TTC549 (cell line): ENCODE measurements at regions not wholly inside any gene's neighbourhood (a gene's known extent, or its start where the extent isn't known, plus 50 kb on each side); places are given as distances from the start of the nearest gene placed in this dataset.
A peak's percentile ranks its signal among the peaks of the same experiment; 100 is the strongest.
"Not testable (repeated sequence)": the region's sequence is repeated elsewhere in the genome, so short reads cannot be mapped to it uniquely, and the experiment has no call there.

Experiments used
- FAIRE-seq: peaks from 2 replicates; lab custom pipeline; 2012; peaks lifted over from hg19 to GRCh38; lab: Jason Lieb, UNC

DNA sequence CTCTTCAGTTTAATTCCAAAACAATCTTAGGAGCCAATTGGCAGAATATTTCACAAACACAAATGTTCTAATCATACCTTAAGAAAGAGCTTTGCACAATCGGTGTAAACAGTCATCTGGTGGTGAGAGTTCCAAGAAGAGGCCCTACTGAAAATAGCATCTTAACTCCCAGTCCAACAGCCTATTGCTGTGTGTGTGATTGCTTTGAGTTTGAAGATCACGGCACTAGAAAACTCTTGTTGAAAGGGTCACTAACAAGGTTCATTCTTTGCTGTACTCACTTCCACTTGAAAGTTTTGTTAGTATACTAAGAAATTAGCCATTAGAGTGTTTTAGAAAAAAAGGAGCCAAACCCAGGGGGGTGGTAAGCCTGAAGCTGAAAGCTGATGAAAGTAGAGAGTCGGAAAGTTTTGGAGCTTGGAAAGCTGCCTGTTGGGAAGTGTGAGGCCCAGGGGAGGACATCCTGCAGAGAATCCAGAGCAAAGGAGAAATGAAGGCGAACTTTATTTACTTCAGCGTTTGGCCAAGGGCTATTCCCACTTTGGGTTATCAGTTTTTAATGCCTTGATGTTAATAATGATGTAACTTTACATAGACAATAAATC, 180.3 kb upstream of the GHR start:
- FAIRE-seq, result no peak

DNA sequence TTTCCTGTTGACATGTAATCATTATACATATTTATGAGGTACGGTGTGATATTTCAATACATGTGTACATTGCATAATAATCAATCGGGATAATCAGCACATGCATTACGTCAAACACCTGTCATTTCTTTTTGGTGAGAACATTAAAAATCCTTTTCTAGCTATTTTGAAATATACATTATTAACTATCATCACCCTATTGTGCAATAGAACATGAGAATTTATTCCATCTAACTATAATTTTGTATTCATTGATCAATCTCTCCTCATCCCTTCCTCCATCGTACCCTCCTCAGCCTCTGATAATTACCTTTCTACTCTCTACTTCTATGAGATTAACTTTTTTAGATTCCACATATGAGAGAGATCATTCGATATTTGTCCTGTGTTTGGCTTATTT, 170.9 kb upstream of the GHR start:
- no peak for FAIRE-seq

DNA sequence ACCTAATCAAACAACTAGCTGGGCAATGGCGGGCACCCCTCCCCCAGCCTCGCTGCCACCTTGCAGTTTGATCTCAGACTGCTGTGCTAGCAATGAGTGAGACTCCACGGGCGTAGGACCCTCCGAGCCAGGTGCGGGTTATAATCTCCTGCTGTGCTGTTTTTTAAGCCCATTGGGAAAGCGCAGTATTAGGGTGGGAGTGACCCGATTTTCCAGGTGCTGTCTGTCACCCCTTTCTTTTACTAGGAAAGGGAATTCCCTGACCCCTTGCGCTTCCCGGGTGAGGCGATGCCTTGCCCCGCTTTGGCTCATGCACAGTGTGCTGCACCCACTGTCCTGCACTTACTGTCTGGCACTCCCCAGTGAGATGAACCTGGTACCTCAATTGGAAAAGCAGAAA, 163.3 kb upstream of the GHR start:
- FAIRE-seq, result not testable (repeated sequence)

DNA sequence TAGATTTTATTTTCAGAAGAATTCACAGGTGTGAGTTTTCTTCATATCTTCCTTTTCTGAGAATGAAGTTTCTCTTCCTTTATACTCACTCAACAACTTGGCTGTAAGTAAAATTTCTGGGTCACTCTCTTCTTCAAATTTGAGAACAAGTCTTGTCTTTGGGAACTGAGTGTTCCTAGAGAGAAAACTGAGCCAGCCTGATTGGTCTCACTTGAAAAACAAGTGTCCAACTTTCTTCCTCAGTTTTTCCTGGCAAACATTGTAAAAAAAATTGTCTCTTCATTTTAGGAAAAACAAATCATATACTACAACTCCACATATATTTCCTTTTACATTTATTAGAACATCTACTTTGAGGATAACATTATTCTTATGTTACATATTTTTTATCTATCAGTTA, 156.1 kb upstream of the GHR start:
- no peak for FAIRE-seq

DNA sequence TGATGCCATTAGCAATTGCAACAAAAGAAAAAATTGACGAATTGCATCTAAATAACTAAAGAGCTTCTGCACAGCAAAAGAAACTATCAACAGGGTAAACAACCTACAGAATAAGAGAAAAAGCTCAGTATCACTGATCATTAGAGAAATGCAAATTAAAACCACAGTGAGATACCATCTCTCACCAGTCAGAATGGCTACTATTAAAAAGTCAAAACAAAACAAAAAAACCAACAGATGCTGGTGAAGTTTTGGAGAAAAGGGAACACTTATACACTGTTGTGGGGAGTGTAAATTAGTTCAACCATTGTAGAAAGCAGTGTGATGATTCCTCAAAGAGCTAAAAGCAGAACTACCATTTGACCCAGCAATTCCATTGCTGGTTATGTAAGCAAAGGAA, 155.1 kb upstream of the GHR start:
- not testable (repeated sequence) for FAIRE-seq

DNA sequence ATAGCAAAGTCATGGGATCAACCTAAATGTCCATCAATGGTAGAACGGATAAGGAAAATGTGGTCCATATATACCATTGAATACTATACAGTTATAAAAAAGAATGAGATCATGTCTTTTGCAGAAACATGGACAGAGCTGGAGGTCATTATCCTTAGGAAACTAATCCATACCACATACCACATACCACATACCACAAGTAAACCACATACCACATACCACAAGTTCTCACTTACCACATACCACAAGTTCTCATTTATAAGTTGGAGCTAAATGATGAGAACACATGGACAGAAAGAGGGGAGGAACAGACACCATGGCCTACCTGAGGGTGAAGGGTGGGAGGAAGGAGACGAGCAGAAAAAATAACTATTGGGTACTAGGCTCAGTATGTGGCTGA, 154.6 kb upstream of the GHR start:
- no peak for FAIRE-seq

DNA sequence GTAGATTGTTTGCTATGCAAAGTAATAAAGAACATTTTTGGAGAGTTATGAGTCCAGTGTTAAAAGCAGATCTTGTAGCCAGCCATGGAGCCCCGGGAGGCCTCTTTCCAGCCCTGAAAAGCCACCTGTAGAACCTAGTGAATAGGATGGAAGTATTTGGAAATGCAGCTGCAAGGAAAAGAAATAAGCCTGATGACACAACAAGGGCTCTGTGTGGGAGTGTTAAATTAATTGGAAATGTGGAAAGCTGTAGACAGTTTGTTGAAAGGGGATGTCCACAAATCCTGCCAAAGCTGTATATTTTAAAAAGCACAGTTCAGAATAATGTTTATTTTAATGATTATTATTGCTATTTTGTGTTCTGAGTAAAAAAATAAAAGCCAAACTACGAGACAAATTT, 152.5 kb upstream of the GHR start:
- no peak for FAIRE-seq

DNA sequence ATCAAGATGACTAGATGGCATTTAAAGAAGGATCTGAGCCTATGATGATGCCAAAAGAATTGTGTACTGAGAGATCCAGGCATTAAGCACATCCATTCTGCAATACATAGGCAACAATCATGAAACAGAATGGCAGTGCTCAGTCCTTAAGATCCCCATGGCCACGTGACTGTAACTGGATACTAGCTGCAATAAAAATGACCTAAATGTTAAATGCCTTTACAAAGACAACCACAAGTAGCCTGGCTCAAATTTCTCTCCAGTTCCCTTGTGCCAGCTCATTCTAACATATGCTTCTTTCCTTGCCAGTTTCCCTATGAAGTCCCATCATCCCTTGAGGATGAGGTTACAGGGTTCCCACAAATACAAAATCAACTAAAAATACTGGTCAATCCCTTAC, 148.3 kb upstream of the GHR start:
- FAIRE-seq, result no peak

DNA sequence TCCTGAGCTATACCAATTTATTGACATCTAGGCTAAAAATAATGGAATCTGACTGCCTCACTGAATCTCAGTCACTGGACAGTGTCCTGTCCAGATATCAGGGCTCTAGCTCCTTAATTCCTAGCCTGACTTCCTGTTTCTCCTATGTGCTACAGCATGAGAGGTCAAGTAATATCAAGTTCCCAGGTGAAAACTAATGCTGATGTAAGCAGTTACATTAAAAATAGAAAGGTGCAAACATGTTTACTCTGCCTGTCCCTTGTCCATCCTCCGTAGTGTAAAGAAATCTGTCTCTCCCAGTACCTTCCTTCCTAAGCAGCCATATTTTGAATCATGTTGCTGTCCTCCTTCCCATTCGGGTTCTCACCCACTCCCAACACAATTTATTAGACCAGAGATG, 145.9 kb upstream of the GHR start:
- no peak for FAIRE-seq

DNA sequence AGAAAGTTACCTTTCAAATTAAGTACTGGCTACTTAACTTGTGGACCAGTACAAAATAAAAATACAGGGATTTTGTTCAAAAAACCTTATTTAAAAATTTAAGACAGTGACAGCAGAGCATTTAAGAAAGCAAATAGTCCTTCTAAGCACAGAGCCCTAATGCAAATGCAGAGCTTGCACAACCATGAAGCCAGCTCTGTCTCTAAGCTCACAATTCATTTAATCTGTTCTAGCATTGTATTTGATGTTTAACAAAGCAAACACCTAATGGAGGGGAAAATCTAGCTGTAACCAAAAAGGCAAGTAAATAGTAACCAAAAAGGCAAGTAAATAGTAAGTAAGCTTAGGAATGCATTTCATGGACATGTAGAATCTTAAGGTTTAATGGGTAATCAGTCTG, 138.7 kb upstream of the GHR start:
- no peak for FAIRE-seq

DNA sequence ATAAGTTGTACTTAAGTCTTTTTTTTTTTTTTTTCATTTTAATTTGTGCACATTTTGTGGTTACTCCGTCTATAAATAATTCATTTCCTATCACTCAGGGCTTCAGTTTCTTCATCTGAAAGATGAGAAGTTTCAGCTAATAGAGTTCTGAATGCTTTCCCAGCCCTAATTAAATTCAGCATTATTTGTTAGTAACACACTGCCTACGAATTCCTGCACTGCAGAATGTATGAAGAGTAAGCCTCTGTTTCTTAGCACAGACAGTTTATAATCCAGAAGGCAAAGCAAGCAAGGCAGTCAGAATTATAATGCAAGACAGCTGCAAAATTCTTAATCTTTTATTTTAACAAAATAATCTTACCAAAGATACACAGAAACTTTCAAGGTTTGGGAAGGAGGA, 138.0 kb upstream of the GHR start:
- FAIRE-seq, result no peak

DNA sequence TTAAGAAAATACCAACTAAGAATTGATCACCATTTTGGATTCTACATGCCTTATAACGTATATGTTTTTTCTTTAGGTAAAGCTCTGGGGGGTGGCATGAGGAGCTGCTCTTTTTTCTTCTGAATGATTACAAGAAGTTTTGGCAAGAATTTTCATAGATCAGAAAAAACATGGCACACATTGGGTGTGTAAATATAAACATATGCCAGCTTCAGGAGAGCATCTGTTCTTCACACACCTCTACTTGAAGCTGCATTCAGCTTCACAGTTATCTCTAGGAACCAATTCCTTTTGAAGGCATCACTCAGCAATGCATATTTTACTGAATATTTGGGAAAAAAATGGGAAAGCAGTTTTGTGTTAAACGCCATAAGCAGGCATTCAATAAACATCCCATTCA, 122.7 kb upstream of the GHR start:
- no peak for FAIRE-seq

DNA sequence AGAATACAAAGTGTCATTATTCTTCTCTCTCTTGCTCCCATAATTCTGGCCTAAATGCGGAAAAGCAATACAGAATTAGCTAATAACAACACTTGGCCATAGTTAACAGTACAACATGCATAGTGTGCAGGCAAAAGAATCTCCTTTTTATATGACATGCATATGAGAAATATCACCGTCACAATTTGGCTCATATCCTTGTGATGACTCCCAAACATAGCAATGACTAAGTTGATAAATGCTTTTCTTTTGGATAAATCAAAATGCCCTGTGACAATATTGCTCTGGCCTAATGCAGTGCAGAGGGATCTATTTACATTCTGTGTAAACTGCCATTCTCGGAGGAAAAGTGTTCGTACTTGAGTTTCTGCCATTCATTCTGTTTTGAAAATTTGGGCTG, 121.9 kb upstream of the GHR start:
- no peak for FAIRE-seq

DNA sequence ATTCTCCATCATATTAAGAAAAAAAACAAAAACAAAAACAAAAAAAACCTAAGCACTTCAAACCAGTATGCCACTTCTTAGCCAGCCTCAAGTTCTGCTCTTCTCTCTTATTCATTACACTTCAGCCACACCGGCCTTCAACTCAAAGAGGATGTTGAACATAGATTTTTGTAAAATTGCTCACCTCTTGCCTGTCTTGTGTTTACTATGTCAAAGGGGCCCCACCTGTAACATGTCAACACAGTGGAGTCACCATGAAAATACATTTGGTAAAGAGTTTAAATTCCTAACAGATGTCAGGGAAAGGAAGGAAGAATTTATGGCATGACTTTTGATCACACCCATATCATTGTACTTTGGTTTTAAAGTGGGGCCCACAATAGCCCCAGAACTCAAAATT, 121.1 kb upstream of the GHR start:
- FAIRE-seq, result no peak

DNA sequence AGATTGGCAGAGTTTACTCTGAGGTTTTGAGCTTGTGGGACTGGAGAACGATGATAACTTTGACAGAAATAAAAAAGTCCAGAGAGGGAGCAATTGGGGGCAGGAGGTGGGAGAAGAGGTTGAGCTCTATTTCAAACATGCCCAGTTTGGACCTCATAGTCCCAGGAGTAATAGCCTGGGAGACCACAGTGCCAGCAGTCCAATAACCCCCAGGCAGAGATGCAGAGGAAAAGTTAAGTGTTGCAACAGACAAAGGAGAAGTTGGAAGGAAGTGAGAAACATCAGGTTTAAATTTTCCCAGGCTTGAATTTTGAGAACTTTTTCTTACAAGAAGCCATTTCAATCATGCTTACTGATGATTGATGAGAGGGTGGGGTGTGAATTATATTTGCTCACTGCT, 117.0 kb upstream of the GHR start:
- FAIRE-seq, result no peak

DNA sequence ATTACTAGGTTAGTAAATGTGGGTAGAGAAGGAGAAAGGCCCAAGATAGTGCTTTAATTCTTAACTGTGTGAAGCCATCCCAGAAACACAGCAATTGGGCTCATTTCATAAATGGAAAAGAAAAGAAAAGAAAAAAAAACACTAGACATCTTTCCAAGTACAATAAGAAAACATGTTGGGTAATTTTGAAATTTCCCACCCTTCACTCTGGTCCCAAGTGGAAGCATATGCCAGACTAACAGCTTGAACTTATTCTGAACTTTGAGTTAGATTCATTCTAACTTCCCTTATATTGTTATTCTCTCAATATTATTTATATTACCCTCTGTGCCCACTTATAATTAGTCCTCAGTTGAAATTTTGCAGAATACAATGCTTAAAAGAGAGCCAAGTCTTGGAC, 113.4 kb upstream of the GHR start:
- FAIRE-seq, result no peak

DNA sequence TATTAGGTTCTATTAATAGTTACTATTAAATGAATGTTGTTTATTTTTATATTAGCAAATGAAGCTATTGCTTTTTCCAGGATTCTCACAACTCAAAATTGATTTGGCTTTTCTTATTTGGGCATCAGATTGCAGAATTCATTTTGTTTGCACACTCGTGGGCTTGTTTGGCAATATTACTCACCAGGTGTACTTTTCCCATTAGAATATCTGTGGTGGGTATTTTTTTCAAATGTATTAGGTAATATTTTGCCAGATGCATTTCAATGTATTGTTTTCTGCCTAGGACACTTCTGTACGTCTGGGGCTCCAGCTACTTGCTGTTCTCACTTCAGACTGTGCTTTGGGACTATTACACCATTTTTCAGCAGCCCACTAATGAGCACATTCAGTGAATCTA, 108.0 kb upstream of the GHR start:
- no peak for FAIRE-seq

DNA sequence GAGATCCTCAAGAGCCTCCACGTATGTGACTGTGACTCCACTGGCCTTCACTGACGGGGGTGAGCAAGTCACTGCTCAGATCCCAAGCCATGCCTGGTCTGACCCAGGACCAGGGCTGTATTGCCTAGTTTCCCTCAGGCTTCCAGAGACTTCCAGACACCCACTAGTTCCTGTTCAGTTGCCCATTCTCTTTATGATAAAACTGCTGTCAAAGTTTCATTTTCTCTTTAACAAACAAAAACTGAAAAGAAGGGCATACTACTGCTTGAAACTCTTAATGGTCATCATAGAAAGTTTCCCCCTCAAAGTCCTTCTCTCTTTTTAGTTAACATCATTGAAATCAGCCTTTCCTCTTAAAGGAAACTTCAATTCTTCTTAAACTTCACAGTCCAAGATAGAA, 105.7 kb upstream of the GHR start:
- no peak for FAIRE-seq

DNA sequence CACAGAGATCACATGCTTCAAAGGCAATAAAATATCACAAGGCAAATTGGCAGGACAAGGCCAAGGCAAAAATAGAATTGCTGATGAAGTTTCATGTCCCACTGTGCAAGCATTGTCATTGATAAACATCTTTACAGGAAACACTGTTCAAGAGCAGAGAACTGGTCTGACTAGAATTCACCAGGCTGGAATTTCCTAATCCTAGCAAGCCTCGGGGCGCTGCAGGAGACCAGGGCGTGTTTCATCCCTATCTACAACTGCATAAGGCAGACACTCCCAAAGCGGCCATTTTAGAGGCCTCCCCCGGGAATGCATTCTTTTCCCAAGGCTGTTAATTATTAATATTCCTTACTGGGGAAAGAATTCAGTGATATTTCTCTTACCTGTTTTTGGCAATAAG, 103.7 kb upstream of the GHR start:
- FAIRE-seq, result not testable (repeated sequence)

DNA sequence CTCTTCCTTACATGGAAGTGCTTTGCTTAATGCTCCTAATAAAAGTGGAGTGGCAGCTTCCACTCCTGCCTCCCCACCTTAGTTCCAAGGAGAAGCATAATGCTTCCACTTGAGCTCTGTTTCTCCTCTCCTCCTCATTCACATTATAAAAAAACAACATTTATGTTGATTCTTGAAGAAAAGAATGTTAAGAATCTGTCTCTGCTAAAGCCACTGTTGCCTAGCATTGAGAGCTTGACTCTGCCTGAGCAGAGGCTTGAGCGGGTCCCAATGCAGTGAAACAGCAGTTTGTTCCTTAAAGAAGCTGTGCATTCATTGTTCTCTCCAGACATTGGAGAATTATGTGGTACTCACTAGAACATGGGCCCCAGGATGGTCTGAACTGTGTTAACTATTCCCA, 101.5 kb upstream of the GHR start:
- FAIRE-seq, result no peak

DNA sequence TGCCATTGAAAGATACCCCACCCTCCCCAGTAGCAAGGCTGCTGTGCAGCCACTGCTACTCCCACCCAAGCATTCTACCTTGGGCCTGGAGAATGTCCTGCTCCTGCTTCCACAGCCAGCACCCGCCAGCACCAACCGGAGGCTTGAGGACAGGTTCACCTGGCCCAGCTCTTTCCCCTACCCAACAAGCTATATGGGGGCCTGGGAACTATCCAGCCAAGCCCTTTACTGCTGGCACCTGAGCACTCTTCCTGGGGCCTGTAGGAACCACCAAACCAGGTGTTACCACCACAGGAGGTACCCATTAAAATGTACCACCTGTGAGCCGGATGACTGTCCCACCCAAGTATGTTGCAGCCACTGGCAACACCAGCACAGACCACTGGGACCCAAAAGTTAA, 86.1 kb upstream of the GHR start:
- no peak for FAIRE-seq

DNA sequence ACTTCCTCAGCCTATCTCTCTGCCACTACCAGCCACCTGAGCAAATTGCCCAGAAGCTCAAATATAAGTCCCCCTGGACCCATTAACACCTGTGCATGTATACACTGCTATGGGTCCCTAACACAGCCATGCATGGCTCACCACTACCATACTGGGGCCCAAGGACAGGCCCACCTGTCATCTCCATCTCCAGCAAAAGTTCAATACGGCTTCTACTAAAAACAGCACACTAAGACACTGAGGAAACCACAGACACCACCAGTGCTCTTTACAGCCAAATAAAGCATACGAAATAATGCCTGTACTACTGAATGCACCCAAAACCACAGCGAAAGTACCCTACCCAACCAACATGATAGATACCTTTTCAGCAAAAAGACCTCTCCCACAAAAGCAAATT, 85.6 kb upstream of the GHR start:
- no peak for FAIRE-seq

DNA sequence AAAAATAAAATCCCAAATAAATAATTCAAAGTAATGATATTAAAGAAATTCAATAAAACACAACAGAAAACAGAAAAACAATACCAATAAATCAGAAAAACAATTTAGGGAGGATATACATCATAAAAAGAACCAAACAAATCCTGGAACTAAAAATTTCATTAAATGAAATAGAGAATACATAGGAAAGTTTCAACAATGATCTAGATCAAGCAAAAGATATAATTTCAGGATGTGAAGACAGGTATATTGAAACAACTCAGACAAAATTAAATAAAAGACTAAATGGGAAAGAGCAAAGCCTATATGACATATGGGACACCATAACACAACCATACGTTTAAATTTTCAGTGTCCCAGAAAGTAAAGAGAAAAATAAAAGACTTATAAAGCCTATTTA, 85.1 kb upstream of the GHR start:
- peak; percentile 46 for FAIRE-seq

DNA sequence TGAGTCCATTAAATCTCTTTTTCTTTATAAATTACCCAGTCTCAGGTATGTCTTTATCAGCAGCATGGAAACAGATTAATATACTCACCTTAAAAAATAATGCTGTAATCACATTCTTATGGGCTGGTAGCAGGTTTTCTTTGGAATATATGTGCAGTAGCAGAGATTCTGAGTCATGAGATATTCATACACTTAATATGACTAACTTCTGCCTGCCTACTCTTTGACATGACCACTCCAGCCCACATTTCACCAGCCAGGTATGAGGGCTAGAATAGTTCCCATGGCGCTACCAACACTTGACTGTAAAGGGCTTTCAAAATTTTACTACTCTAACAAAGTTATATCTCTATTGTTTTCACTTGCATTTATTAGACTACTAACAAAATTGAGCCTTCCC, 74.1 kb upstream of the GHR start:
- FAIRE-seq, result no peak

DNA sequence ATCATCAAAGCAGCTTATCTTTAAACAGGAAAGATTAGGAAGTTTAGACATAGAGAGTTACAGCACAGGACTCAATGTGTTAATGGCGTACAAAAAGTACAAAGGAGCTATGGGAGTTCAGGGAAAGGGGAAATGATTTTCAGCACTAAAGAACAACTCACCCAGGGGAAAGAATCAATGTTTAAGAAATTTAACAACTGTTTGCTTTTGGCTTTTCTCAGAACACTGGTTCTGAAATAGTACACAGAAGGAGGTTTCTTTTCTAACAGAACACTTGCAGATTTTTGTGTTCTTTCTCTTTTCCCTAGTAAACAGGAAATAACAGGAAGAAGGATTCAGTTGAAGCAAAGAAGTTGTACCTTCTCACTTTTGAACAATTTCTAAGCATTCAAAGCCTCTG, 71.3 kb upstream of the GHR start:
- no peak for FAIRE-seq
